ENCODE measurements at regions not wholly inside any gene's neighbourhood (a gene's known extent, or its start where the extent isn't known, plus 50 kb on each side); places are given as distances from the start of the nearest gene placed in this dataset.
"Not testable (repeated sequence)": the region's sequence is repeated elsewhere in the genome, so short reads cannot be mapped to it uniquely, and the experiment has no call there.

DNA sequence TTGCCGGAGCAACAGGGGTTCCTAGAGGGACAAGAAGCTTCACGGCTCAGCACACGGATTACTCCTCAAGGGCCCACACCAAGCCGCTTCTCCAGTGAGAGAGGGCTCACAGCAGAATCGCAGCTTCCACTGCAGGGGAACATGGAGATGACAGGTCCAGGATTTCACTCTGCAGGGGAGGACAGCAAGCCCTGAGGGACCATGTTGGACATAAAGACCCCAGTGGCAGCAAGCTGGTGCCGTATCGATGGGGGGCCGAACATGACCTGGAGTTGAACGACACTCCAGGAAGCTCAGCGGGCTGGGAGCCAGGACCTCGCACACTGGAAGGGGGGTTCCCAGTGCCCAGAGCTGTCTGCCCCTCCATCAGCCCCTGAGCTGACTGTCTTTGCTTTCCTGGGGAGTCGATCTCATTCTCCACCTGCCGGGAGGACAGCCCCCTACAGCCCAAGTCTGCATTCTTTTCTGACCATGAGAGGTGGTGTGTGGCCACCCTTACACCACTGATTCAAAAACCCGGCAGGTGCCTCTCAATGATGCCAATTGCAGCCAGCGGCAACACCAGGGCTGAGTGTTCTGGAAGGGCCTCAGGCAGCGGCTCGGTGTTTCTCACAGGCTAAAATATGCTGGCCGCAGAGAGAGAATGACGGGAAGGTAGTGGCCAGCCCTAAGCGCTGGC, 194.5 kb upstream of the CDH4 start:
- Mint-ChIP-seq H3K27me3 (no peaks in the 10 kb centered on the region), H3K27ac (no peak overlapping the region), H3K36me3 (no peaks in the 10 kb centered on the region), H3K4me3 (no peak overlapping the region), H3K9me3 (no peaks in the 10 kb centered on the region), H3K4me1 (no peaks in the 10 kb centered on the region)
- no peak for DNase-seq

DNA sequence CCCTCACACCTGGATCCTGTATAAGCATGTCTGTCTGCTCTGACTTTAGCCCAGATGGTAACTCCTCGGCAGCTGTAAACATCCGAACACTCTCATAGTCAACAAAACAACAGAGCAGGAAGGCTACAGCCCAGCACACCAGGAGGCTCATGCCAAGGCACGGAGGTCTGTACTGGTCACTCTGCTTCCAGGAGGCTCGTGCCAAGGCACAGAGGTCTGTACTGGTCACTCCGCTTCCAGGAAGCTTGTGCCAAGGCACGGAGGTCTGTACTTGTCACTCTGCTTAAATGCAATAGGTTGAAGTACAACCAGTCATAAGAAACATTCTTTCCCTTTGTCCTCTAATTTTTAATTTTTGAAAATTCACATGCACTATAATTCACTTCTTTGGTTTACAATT, 190.1 kb upstream of the CDH4 start:
- no peak for DNase-seq
- H3K36me3 Mint-ChIP-seq, result no peaks in the 10 kb centered on the region

DNA sequence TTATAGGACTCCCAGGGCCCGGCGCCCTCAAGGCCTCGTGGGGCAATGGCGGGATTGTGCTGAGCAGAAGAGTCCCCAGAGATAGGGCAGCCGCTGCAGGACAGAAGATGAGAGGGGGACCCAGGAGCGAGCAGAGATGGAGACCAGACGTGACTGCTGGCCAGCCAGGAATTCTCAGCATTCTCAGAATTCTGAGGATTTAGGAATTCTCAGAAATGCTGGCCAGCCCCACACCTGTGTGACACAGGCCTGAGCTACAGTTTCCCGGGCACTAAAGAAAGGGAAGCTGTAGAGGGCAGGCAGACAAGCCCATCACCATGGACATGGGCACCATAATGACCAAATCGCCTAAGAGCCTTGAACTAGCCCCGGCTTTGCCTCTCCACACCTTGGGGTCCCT, 186.2 kb upstream of the CDH4 start:
- H3K9me3 Mint-ChIP-seq, result no peaks in the 10 kb centered on the region
- no peaks in the 10 kb centered on the region for H3K27me3 Mint-ChIP-seq
- H3K36me3 Mint-ChIP-seq, result no peaks in the 10 kb centered on the region
- H3K4me1 Mint-ChIP-seq, result no peaks in the 10 kb centered on the region
- H3K4me3 Mint-ChIP-seq, result no peak overlapping the region
- H3K27ac Mint-ChIP-seq, result no peak overlapping the region
- no peak for DNase-seq

More for the DNA sequence above, 190.1 kb upstream of the CDH4 start:
- no peaks in the 10 kb centered on the region for H3K27me3 Mint-ChIP-seq
- no peaks in the 10 kb centered on the region for H3K4me1 Mint-ChIP-seq
- H3K9me3 Mint-ChIP-seq, result no peaks in the 10 kb centered on the region
- H3K27ac Mint-ChIP-seq, result no peak overlapping the region
- H3K4me3 Mint-ChIP-seq, result no peak overlapping the region

DNA sequence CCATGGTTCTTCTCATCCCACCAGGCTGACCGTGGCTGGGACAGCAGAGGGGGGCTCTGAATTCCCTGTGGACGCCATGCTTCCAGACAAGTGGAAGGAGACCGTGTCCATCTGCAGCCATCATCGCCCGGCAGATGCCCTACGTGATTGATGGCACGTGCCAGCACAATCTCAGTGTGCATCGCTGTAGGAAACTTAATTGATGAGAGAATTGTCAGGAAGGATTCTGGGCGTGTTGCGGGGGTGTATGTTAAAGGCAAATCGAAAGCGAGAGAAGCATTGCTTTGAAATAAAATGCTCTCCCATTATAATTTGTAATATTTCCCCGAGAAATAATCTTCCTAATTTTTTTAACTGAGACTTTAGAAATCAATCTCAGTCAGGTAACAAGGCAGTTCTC, 185.5 kb upstream of the CDH4 start:
- no peak for DNase-seq
- Mint-ChIP-seq H3K27me3 (no peaks in the 10 kb centered on the region), H3K27ac (no peak overlapping the region), H3K9me3 (no peaks in the 10 kb centered on the region), H3K4me1 (no peaks in the 10 kb centered on the region), H3K36me3 (no peaks in the 10 kb centered on the region), H3K4me3 (no peak overlapping the region)

DNA sequence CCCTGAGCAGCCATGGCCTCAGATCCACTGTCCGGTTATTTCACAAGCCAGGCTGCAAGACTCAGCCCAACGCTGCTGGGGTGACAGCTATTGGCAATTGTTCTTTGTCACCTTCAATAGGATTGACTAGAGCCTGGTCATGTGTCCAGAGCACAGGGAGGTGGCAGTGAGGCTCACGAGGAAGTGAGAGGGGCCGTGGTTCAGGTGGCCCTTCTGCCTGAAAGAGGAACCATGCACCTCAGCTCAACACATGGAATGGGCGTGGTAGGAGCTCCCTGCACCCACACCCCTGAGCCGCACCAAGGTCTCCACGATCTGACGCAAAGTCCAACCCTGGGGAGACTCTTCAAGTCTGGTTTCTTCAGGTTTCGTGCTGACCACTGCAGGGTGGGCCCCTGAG, 184.8 kb upstream of the CDH4 start:
- Mint-ChIP-seq H3K4me1 (no peaks in the 10 kb centered on the region), H3K27ac (no peak overlapping the region), H3K9me3 (no peaks in the 10 kb centered on the region), H3K27me3 (no peaks in the 10 kb centered on the region), H3K36me3 (no peaks in the 10 kb centered on the region), H3K4me3 (no peak overlapping the region)
- no peak for DNase-seq

DNA sequence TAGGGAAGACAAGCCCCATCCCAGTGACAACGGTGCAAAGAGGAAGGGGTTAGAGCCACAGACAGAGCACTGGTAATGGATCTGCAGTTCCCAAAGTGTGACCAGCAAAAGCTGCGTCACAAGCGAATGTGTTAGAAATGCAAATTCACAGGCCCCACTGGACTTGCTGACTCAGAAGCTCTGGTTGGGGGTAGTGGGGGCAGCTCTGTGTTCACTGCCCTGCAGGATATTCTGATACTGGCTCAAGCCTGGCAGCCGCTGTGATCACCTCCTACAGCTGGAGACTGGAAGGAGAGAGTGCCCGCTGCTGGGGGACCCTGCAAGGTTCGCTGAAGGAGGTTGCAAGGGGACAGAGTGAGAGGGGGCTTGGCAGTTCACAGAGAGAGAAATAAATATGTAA, 179.7 kb upstream of the CDH4 start:
- H3K9me3 Mint-ChIP-seq, result no peaks in the 10 kb centered on the region
- H3K4me3 Mint-ChIP-seq, result no peak overlapping the region
- DNase-seq, result no peak
- no peak overlapping the region for H3K27ac Mint-ChIP-seq
- no peaks in the 10 kb centered on the region for H3K4me1 Mint-ChIP-seq
- H3K36me3 Mint-ChIP-seq, result no peaks in the 10 kb centered on the region
- no peaks in the 10 kb centered on the region for H3K27me3 Mint-ChIP-seq

DNA sequence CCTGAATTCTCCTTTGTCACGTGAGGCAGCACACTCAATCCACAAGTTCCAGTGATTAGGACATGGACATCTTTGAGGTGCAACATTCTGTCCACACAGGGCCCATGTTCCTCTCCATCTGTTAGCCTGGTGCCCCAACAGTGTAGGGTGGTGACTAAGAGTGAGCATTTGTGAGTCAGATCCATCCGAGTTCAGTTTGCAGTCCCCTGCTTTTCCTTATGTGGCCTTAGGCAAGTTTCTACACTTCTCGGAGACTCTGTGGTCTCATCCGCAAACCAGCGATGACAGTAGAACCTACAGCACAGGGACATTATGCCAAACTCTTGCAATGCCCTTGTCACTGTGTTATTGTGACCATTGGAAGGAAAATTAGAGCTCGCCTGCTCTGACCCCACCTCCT, 178.7 kb upstream of the CDH4 start:
- H3K36me3 Mint-ChIP-seq, result no peaks in the 10 kb centered on the region
- H3K27ac Mint-ChIP-seq, result no peak overlapping the region
- DNase-seq, result no peak
- no peaks in the 10 kb centered on the region for H3K9me3 Mint-ChIP-seq
- H3K4me3 Mint-ChIP-seq, result no peak overlapping the region
- H3K4me1 Mint-ChIP-seq, result no peaks in the 10 kb centered on the region
- H3K27me3 Mint-ChIP-seq, result no peaks in the 10 kb centered on the region

DNA sequence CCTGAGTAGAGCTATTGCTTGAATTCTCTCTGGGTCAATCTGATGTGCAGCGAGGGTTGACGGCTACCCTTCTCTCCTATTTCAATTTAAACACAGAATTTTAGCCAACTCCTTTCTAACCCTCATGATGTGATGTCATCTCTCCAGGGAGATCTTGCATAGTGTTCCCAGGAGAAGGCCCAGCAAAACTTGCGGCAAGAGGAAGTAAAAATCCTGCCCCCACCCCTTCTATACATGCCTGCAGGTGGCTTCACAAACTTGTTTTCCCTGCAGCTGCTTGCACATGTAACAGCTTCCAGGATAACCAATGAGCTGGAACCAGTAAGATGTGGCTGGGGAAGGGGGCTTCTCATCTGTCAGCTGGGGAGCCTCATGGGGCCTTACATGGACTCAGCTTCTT, 169.3 kb upstream of the CDH4 start:
- Mint-ChIP-seq H3K9me3 (no peaks in the 10 kb centered on the region), H3K4me1 (no peaks in the 10 kb centered on the region), H3K36me3 (no peaks in the 10 kb centered on the region), H3K27ac (no peak overlapping the region), H3K4me3 (no peak overlapping the region), H3K27me3 (peaks cover 4% of the 10 kb centered on the region)
- no peak for DNase-seq

DNA sequence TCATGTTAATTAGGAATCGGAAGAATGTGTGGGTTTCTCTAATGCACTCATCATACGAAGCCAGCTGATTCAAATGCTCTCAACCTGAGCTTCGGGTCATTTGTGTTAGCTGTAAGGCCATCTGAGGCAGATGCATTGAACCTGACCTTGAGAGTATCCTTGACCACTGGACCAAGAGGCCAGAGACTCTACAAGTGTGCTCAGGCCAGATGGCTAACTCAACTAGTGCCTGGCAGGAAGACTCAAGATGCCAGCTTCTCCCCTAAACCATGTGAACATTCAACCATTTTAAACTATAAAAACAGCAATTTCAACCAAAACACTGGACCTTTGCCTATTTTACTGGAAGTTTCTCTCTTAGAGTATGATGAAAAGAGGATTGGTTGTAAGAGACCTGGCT, 168.6 kb upstream of the CDH4 start:
- no peak for DNase-seq
- Mint-ChIP-seq H3K36me3 (no peaks in the 10 kb centered on the region), H3K27ac (no peak overlapping the region), H3K4me1 (no peaks in the 10 kb centered on the region), H3K27me3 (peaks cover 4% of the 10 kb centered on the region), H3K9me3 (no peaks in the 10 kb centered on the region), H3K4me3 (no peak overlapping the region)

DNA sequence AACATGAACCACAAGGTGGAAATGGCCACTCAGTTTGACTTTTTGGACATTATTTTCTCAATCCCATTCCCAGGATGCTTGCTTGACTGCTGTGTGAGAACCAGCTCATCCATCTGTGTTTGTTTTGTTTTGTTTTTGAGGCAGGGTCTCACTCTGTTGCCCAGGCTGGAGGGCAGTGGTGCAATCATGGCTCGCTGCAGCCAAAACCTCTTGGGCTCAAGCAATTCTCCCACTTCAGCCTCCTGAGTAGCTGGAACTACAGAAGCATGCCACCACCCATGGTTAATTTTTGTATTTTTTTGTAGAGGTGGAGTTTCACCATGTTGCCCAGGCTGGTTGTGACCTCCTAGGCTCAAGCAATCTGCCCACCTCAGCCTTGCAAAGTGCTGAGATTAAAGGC, 166.0 kb upstream of the CDH4 start:
- Mint-ChIP-seq H3K27me3 (no peaks in the 10 kb centered on the region), H3K36me3 (no peaks in the 10 kb centered on the region), H3K27ac (no peak overlapping the region), H3K9me3 (no peaks in the 10 kb centered on the region), H3K4me3 (no peak overlapping the region), H3K4me1 (no peaks in the 10 kb centered on the region)
- DNase-seq, result no peak

DNA sequence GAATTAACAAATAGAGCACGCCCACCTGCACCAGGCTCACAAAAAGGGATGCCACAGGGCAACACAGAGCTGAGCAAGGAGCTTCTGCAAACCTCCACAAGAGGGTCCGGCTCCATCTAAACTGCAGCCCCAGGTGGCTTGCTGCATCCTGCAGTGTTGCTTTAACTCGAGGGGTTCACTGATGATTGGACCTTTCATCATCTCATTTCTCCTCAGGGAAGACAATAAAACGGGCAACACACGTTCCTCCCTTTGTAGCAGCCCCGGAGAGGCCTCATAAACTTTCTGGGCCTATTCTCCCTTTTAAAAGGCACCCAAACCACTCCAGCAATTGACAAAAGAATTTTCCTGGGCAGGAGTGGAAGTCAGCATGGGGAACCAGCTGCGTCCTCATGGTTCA, 161.5 kb upstream of the CDH4 start:
- H3K36me3 Mint-ChIP-seq, result no peaks in the 10 kb centered on the region
- no peak overlapping the region for H3K27ac Mint-ChIP-seq
- H3K27me3 Mint-ChIP-seq, result no peaks in the 10 kb centered on the region
- DNase-seq, result no peak
- H3K4me3 Mint-ChIP-seq, result no peak overlapping the region
- H3K9me3 Mint-ChIP-seq, result peaks cover 16% of the 10 kb centered on the region
- H3K4me1 Mint-ChIP-seq, result no peaks in the 10 kb centered on the region

DNA sequence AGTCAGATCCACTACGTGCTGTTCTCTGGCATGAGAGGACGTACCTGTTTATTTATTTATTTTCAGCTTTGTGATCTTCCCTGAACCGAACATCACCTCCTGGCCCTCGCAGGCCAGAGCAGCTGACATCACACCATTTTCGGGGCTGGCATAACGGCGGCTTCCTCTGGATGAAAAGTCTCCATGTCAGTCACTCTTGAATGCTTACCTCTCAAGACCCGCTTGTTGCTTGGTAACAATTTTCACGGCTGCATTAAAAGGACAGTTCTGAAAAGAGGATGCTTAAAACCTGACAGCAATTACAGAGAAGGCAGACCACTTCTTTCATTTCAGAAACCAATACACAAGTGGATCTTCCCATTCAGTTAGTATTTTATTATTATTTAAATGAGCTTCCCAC, 159.8 kb upstream of the CDH4 start:
- Mint-ChIP-seq H3K4me1 (no peaks in the 10 kb centered on the region), H3K4me3 (no peak overlapping the region), H3K27me3 (no peaks in the 10 kb centered on the region), H3K27ac (no peak overlapping the region), H3K9me3 (peaks cover 20% of the 10 kb centered on the region), H3K36me3 (no peaks in the 10 kb centered on the region)
- DNase-seq, result no peak

DNA sequence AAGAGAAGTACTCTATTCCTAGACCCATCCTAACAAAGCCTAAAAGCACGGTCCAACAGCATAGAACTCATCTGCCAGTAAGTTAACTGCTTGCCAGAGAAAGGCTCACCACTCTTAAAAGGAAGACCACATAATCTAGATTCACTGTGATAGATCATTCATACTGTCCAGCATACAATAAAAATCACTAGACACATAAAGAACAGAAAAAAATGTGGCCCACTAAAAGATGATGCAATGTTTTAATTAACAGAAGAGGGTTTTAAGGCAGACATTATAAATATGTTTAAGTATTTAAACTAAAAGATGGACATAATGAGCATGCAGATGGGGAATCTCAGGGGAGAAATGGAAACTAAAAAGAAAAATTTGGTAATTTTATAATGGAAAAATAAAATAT, 157.5 kb upstream of the CDH4 start:
- Mint-ChIP-seq H3K36me3 (no peaks in the 10 kb centered on the region), H3K9me3 (peaks cover 20% of the 10 kb centered on the region), H3K4me1 (no peaks in the 10 kb centered on the region), H3K27me3 (no peaks in the 10 kb centered on the region), H3K27ac (no peak overlapping the region), H3K4me3 (no peak overlapping the region)
- DNase-seq, result no peak

DNA sequence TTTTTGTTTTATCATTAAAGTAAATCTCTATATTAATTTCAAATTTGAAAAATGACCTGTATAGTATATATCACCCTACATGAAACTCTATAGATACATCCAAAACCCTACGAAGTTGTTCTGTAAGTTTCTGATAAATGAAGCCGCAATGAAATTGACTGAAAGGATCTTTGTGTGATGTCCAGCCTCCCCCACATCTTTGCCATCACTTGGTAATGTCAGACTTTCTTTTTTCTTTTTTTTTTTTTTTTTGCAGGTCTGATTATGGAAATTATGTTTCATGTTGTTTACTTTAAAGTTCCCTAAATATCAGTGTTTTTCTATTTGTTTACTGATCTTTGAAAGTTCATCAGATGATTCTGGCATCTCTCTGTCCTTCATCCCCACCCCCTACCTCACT, 155.6 kb upstream of the CDH4 start:
- Mint-ChIP-seq H3K4me1 (no peaks in the 10 kb centered on the region), H3K4me3 (no peak overlapping the region), H3K36me3 (no peaks in the 10 kb centered on the region), H3K9me3 (peaks cover 20% of the 10 kb centered on the region), H3K27ac (no peak overlapping the region), H3K27me3 (no peaks in the 10 kb centered on the region)
- DNase-seq, result no peak

DNA sequence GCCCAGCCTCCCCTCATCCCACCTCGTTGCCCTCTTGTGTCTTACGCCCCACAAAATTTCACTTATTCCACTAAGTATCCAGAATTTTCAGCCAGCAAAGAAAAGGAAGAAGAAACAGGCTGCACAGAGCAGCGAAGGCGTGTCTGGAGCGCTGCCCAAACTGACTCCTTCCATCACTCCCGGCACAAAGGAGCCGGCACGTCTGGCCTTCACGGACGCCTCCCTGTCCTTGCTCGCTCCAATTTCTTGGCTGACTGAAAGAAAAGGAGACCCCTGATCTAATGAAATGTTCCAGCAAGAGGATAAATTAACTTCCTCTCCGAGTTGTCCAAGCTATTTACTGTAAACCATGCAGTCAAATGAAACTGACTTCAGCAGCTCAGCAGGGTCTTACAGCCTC, 152.3 kb upstream of the CDH4 start:
- H3K27me3 Mint-ChIP-seq, result no peaks in the 10 kb centered on the region
- H3K4me3 Mint-ChIP-seq, result no peak overlapping the region
- no peaks in the 10 kb centered on the region for H3K4me1 Mint-ChIP-seq
- H3K36me3 Mint-ChIP-seq, result no peaks in the 10 kb centered on the region
- H3K27ac Mint-ChIP-seq, result no peak overlapping the region
- DNase-seq, result no peak
- H3K9me3 Mint-ChIP-seq, result peaks cover 8% of the 10 kb centered on the region

DNA sequence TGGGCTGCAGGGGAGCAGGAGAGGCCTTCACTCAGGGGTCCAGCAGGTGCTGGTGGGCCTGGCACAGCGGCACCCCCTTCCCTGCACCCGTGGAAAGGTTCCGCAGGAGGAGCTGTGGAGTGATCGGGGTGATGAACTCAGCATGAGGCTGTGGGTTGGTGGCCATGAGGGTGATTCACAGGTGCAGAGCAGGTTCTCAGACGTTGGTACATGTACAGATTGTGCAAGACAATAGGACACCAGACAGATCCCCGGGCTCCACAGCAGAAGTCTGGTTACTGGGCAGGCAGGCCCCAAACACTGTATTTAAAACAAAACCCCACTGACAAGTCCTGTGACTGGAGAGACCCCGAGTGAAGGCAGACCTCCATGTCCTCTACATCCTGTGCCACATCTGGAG, 151.6 kb upstream of the CDH4 start:
- H3K27ac Mint-ChIP-seq, result no peak overlapping the region
- peaks cover 4% of the 10 kb centered on the region for H3K9me3 Mint-ChIP-seq
- DNase-seq, result no peak
- H3K27me3 Mint-ChIP-seq, result no peaks in the 10 kb centered on the region
- H3K4me3 Mint-ChIP-seq, result no peak overlapping the region
- no peaks in the 10 kb centered on the region for H3K36me3 Mint-ChIP-seq
- H3K4me1 Mint-ChIP-seq, result no peaks in the 10 kb centered on the region

DNA sequence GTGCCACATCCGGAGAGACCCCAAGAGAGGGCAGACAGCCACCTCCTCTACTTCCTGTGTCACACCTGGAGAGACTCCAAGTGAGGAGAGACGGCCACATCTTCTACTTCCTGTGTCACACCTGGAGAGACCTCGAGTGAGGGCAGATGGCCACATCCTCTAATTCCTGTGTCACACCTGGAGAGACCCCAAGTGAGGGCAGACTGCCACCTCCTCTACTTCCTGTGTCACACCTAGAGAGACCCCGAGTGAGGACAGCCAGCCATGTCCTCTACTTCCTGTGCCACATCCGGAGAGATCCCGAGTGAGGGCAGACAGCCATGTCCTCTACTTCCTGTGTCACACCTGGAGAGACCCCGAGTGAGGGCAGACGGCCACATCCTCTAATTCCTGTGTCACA, 150.7 kb upstream of the CDH4 start:
- H3K9me3 Mint-ChIP-seq, H3K27ac Mint-ChIP-seq, DNase-seq, H3K4me3 Mint-ChIP-seq, H3K27me3 Mint-ChIP-seq, H3K4me1 Mint-ChIP-seq, H3K36me3 Mint-ChIP-seq: not testable (repeated sequence)

Data from activated naive CD8-positive, alpha-beta T cell treated with anti-CD3 and anti-CD28 coated beads for 36 hours (primary cell).